ENCODE measurements at regions not wholly inside any gene's neighbourhood (a gene's known extent, or its start where the extent isn't known, plus 50 kb on each side); places are given as distances from the start of the nearest gene placed in this dataset.

DNA sequence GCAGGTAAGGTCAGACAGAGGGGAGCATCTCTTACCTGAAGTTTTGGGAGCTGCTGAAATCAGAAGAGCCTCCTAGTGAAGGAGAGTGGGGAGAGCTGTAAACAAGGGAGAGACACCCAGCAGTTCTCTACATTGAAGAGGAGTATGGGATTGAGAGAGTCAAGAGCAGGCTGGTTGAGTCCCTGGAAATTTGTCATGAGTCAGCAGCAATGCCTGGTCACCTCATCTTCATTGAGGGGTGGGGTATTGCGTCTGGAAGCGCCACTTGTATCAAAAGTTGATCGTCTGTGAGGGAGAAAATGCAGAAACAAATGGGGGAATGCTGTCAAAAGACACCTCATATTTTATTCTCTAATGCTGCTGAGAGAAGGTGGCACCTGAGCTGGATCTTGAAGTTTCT is 256.6 kb upstream of the CFAP20DC start:
- DNase-seq (ENCODE audit: low read depth) = no peak
- TF ChIP-seq, protein P1, sequence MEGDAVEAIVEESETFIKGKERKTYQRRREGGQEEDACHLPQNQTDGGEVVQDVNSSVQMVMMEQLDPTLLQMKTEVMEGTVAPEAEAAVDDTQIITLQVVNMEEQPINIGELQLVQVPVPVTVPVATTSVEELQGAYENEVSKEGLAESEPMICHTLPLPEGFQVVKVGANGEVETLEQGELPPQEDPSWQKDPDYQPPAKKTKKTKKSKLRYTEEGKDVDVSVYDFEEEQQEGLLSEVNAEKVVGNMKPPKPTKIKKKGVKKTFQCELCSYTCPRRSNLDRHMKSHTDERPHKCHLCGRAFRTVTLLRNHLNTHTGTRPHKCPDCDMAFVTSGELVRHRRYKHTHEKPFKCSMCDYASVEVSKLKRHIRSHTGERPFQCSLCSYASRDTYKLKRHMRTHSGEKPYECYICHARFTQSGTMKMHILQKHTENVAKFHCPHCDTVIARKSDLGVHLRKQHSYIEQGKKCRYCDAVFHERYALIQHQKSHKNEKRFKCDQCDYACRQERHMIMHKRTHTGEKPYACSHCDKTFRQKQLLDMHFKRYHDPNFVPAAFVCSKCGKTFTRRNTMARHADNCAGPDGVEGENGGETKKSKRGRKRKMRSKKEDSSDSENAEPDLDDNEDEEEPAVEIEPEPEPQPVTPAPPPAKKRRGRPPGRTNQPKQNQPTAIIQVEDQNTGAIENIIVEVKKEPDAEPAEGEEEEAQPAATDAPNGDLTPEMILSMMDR (IDR thresholded peaks at IDR 0.05; ENCODE audit: insufficient read depth, low read depth, low read length, missing control alignments) = no peak
- H3K4me3 ChIP-seq (ENCODE audit: low read length) = no peak overlapping the region

GRCh38 chr3:59304296-59304695 is 254.5 kb upstream of the CFAP20DC start:
- H3K4me3 ChIP-seq (ENCODE audit: low read length) = no peak overlapping the region
- TF ChIP-seq, protein P1 (IDR thresholded peaks at IDR 0.05; ENCODE audit: insufficient read depth, low read depth, low read length, missing control alignments) = no peak
- DNase-seq (ENCODE audit: low read depth) = no peak

DNA sequence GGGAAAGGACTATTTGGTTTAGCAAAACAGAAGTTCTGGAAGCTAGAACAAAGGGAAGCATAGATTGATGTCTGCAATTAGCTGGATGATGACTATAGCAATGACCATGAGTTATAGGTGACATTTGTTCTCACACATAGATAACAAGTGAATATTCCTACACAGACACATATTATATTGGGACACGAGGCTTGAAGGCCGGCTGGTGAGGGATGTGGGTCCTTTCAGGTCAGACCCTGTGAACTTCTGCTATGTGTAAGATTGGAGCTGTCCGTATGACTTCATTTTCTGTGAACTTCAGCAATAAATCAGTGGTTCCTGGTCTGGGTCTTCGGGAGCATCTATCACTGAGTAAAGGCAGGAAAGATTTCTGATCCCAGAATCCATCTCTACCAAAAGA is 253.6 kb upstream of the CFAP20DC start:
- no peak overlapping the region for H3K4me3 ChIP-seq (ENCODE audit: low read length)
- TF ChIP-seq, protein P1 (IDR thresholded peaks at IDR 0.05; ENCODE audit: insufficient read depth, low read depth, low read length, missing control alignments) = no peak
- no peak for DNase-seq (ENCODE audit: low read depth)

DNA sequence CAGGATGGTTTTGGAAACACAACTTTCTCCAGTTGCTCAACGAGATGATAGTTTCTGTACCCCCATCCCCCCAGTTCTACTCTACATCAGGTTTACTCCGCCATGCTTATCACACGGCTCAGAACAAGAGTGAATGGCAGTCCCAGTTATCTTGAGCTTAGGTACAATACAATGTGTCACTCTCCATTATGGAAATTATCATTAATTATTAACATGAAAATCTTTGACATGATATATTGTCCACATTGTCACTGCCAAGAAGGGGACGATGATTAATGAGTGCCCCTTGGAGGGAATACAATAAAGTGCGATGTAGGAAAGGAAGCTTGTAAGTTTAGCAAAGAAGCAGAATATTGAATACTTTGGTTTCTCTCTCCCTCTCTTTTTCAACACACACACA is 252.6 kb upstream of the CFAP20DC start:
- no peak for DNase-seq (ENCODE audit: low read depth)
- TF ChIP-seq, protein P1 (IDR thresholded peaks at IDR 0.05; ENCODE audit: insufficient read depth, low read depth, low read length, missing control alignments) = no peak
- H3K4me3 ChIP-seq (ENCODE audit: low read length) = no peak overlapping the region

DNA sequence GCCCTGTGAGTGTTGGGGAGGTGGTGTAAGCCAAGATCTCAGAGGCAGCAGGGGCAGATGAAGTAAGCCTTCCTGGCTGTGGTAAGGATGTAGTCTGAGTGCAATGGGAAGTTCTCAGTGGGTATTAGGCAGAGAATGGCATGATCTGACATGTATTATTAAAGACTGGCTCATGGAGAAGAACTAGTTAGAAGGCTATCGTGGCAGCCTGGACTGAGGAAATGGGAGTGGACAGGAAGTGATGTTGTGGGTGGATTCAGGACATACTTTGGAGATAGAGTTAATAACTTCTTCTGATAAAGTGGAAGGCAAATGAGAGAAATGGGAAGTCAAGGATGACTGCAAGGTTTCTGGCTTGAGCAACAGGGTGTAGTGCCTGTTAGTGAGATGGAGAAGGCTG is 250.9 kb upstream of the CFAP20DC start:
- H3K4me3 ChIP-seq (ENCODE audit: low read length) = no peak overlapping the region
- peak; percentile 97 for DNase-seq (ENCODE audit: low read depth)
- TF ChIP-seq, protein P1 (IDR thresholded peaks at IDR 0.05; ENCODE audit: insufficient read depth, low read depth, low read length, missing control alignments) = no peak

DNA sequence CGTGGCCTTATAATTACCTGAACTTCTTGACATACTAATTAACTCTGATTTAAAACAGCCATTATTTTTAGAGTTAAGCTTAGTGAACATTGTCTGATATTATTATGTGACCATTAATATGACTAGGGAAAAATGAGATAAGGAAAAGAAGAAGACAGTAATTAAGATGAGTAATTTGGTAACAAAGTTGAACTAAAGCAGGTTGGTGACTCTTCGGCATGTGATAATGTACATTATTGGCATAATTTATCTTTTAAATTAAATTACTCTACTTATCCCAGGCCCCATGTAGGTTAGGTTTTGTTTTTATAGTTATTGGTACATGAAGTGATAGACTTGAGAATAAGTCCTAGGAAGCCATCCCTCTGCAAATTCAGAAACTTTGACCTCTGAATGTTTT is 249.7 kb upstream of the CFAP20DC start:
- TF ChIP-seq, protein P1 (IDR thresholded peaks at IDR 0.05; ENCODE audit: insufficient read depth, low read depth, low read length, missing control alignments) = no peak
- no peak for DNase-seq (ENCODE audit: low read depth)
- no peak overlapping the region for H3K4me3 ChIP-seq (ENCODE audit: low read length)

DNA sequence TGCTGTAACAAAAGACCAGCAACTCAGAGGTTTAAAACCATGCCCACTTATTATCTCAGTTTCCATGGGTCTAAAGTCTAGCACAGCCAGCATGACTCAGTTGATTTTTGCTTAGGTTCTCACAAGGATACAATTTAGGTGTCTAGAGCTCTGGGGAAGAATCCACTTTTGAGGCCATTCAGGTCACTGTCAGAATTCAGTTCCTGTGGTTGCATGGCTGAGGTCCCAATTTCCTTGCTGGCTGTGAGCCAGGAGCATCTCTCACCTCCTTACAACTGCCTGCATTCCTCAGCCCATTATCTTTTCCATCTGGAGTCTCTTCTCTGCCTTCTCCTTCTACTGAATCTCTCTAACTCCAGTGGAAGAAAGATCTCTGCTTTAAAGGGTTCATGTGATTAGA is 240.5 kb upstream of the CFAP20DC start:
- peak; percentile 18 for DNase-seq (ENCODE audit: low read depth)
- TF ChIP-seq, protein P1 (IDR thresholded peaks at IDR 0.05; ENCODE audit: insufficient read depth, low read depth, low read length, missing control alignments) = no peak
- H3K4me3 ChIP-seq (ENCODE audit: low read length) = no peak overlapping the region
